DMS153 treated with DMSO at 0.1 percent for 48 hours (cell line): ENCODE measurements at regions not wholly inside any gene's neighbourhood (a gene's known extent, or its start where the extent isn't known, plus 50 kb on each side); places are given as distances from the start of the nearest gene placed in this dataset.
"Not testable (repeated sequence)": the region's sequence is repeated elsewhere in the genome, so short reads cannot be mapped to it uniquely, and the experiment has no call there.

Experiments
- DNase-seq: peaks from one replicate; lab custom pipeline; 2025; ENCODE audit not compliant: unreplicated experiment; lab: John Stamatoyannopoulos, UW

GRCh38 chr6:50959081-50959641 lies 140.5 kb downstream of the TFAP2B start:
- no peak for DNase-seq

- DNase-seq = no peak
Observed at GRCh38 chr6:50961611-50962010, 142.9 kb downstream of the TFAP2B start.

GRCh38 chr6:50962213-50962759 lies 143.6 kb downstream of the TFAP2B start:
- DNase-seq = no peak

GRCh38 chr6:50963952-50964351 lies 145.3 kb downstream of the TFAP2B start:
- no peak for DNase-seq

- no peak for DNase-seq
Observed at GRCh38 chr6:50965495-50965894, 146.8 kb downstream of the TFAP2B start.

GRCh38 chr6:50966532-50966931 lies 147.9 kb downstream of the TFAP2B start:
- no peak for DNase-seq

GRCh38 chr6:50966986-50967385 lies 148.3 kb downstream of the TFAP2B start:
- DNase-seq = no peak

GRCh38 chr6:50968246-50968645 lies 149.6 kb downstream of the TFAP2B start:
- not testable (repeated sequence) for DNase-seq

- DNase-seq = no peak
Observed at GRCh38 chr6:50970908-50971307, 152.2 kb downstream of the TFAP2B start.

GRCh38 chr6:50973464-50973863 lies 154.8 kb downstream of the TFAP2B start:
- no peak for DNase-seq

GRCh38 chr6:50974319-50974718 lies 155.6 kb downstream of the TFAP2B start:
- no peak for DNase-seq

- no peak for DNase-seq
Observed at GRCh38 chr6:50975216-50975615, 156.5 kb downstream of the TFAP2B start.

GRCh38 chr6:50976907-50977306 lies 158.2 kb downstream of the TFAP2B start:
- DNase-seq = no peak

GRCh38 chr6:50977796-50978195 lies 159.1 kb downstream of the TFAP2B start:
- DNase-seq = no peak

- no peak for DNase-seq
Observed at GRCh38 chr6:50978380-50979170, 159.9 kb downstream of the TFAP2B start.

- no peak for DNase-seq
Observed at GRCh38 chr6:50979171-50979525, 160.5 kb downstream of the TFAP2B start.

- no peak for DNase-seq
Observed at GRCh38 chr6:50984135-50984534, 165.5 kb downstream of the TFAP2B start.

GRCh38 chr6:50986319-50986718 lies 167.6 kb downstream of the TFAP2B start:
- DNase-seq = no peak

- no peak for DNase-seq
Observed at GRCh38 chr6:50989123-50989522, 170.5 kb downstream of the TFAP2B start.

GRCh38 chr6:50990750-50991446 lies 172.2 kb downstream of the TFAP2B start:
- no peak for DNase-seq

GRCh38 chr6:50992232-50992631 lies 173.6 kb downstream of the TFAP2B start:
- no peak for DNase-seq
